Neuronal stem cell (in vitro differentiated cells): ENCODE measurements at regions not wholly inside any gene's neighbourhood (a gene's known extent, or its start where the extent isn't known, plus 50 kb on each side); places are given as distances from the start of the nearest gene placed in this dataset.

Experiments
- DNase-seq: peaks from one replicate; pipeline ENCODE4 v3.0.0-alpha.2; 2013; ENCODE audit warnings: low spot score
- H2AFZ ChIP-seq: one replicate; pipeline ENCODE4 v1.6.1; 2013; ENCODE audit warnings: mild to moderate bottlenecking, low read length, inconsistent platforms
- H2AK5ac ChIP-seq: 2 replicates; pipeline ENCODE4 v1.6.1; 2013; ENCODE audit warnings: low read depth, mild to moderate bottlenecking, inconsistent platforms, low read length, moderate library complexity, mixed read lengths
- H2BK120ac ChIP-seq: 2 replicates; pipeline ENCODE4 v1.6.1; 2013; ENCODE audit warnings: low read depth, mild to moderate bottlenecking, inconsistent platforms, low read length, moderate library complexity, mixed read lengths
- H2BK12ac ChIP-seq: one replicate; pipeline ENCODE4 v1.6.1; 2013; ENCODE audit warnings: low read length, inconsistent platforms
- H2BK15ac ChIP-seq: 2 replicates; pipeline ENCODE4 v1.6.1; 2013; ENCODE audit warnings: mild to moderate bottlenecking, low read length, inconsistent platforms, mixed read lengths
- H2BK5ac ChIP-seq: one replicate; pipeline ENCODE4 v1.6.1; 2013; ENCODE audit warnings: inconsistent platforms, mild to moderate bottlenecking, low read length, moderate library complexity
- H3K14ac ChIP-seq: one replicate; pipeline ENCODE4 v1.6.1; 2013; ENCODE audit warnings: low read length, inconsistent platforms
- H3K18ac ChIP-seq: 2 replicates; pipeline ENCODE4 v1.6.1; 2013; ENCODE audit warnings: low read length, inconsistent platforms
- H3K23ac ChIP-seq: 2 replicates; pipeline ENCODE4 v1.6.1; 2013; ENCODE audit warnings: low read depth, mild to moderate bottlenecking, mixed read lengths, low read length, inconsistent platforms; ENCODE audit not compliant: poor library complexity
- H3K27ac ChIP-seq: replicated peaks from 3 replicates; pipeline ENCODE4 v1.5.1; 2013; ENCODE audit warnings: low read length, inconsistent platforms
- H3K27me3 ChIP-seq, 3 experiments: 2 replicates each; pipeline ENCODE4 v1.6.1; 2013; ENCODE audit warnings: low read length in 3 of 3, mild to moderate bottlenecking in 2 of 3, inconsistent platforms in 1 of 3, low read depth in 1 of 3, mixed read lengths in 1 of 3, moderate library complexity in 1 of 3; ENCODE audit not compliant: control insufficient read depth in 3 of 3, insufficient read depth in 3 of 3
- H3K36me3 ChIP-seq, 2 donors: replicated peaks in 1 of 2; 2 replicates each; pipeline ENCODE4 v1.6.1; 2013; ENCODE audit warnings: low read length in 2 of 2; ENCODE audit not compliant: control insufficient read depth in 2 of 2, insufficient read depth in 2 of 2
- H3K4ac ChIP-seq: 2 replicates; pipeline ENCODE4 v1.6.1; 2013; ENCODE audit warnings: inconsistent platforms, mild to moderate bottlenecking, low read length, moderate library complexity
- H3K4me1 ChIP-seq, 2 donors: 1 replicate in 1 of 2; 2 replicates in 1 of 2; pipeline ENCODE4 v1.6.1; 2013; ENCODE audit warnings: low read length in 2 of 2, low read depth in 1 of 2; ENCODE audit not compliant: control insufficient read depth in 2 of 2, insufficient read depth in 1 of 2
- H3K4me2 ChIP-seq: one replicate; pipeline ENCODE4 v1.6.1; 2013; ENCODE audit warnings: mild to moderate bottlenecking, low read length, inconsistent platforms; ENCODE audit not compliant: insufficient read depth, poor library complexity, severe bottlenecking
- H3K4me3 ChIP-seq, 2 donors: 2 replicates each; pipeline ENCODE4 v1.5.1; 2013; ENCODE audit warnings: low read length in 2 of 2, mild to moderate bottlenecking in 2 of 2, inconsistent platforms in 1 of 2, moderate library complexity in 1 of 2
- H3K79me1 ChIP-seq: one replicate; pipeline ENCODE4 v1.6.1; 2013; ENCODE audit warnings: low read depth, mild to moderate bottlenecking, inconsistent platforms, low read length, moderate library complexity
- H3K9ac ChIP-seq: one replicate; pipeline ENCODE4 v1.6.1; 2013; ENCODE audit warnings: mild to moderate bottlenecking, low read depth, low read length, inconsistent platforms; ENCODE audit not compliant: poor library complexity
- H3K9me3 ChIP-seq, 2 donors: replicated peaks in 1 of 2; 2 replicates each; pipeline versions ENCODE3 to v1.6.1; 2013; ENCODE audit warnings: low read length in 2 of 2, mild to moderate bottlenecking in 2 of 2, inconsistent platforms in 1 of 2, low read depth in 1 of 2, mixed read lengths in 1 of 2, moderate library complexity in 1 of 2; ENCODE audit not compliant: control insufficient read depth in 2 of 2, insufficient read depth in 1 of 2
- H4K8ac ChIP-seq: one replicate; pipeline ENCODE4 v1.6.1; 2013; ENCODE audit warnings: low read depth, mild to moderate bottlenecking, inconsistent platforms, low read length, moderate library complexity
- H4K91ac ChIP-seq: one replicate; pipeline ENCODE4 v1.6.1; 2013; ENCODE audit warnings: low read length, low read depth, mild to moderate bottlenecking, inconsistent platforms; ENCODE audit not compliant: poor library complexity
- WGBS, 2 donors: extraction: QIAGEN DNeasy Blood & Tissue Kit; methylation state at CpG; one replicate each; pipeline ENCODE4 v1.1.7; 2013; ENCODE audit warnings: missing lambda C conversion rate in 2 of 2, mixed read lengths in 1 of 2; ENCODE audit not compliant: insufficient read length in 2 of 2, insufficient replicate concordance in 1 of 2; ENCODE audit errors: extremely low coverage in 2 of 2; 5-methylcytosine and 5-hydroxymethylcytosine counted together

- no peak overlapping the region for H3K4me3 ChIP-seq
- peaks cover 0 to 9% of the 10 kb centered on the region in 2 donors for H3K9me3 ChIP-seq
- no peak overlapping the region for H3K27ac ChIP-seq
- H3K18ac ChIP-seq, result no peak overlapping the region
- H3K4me1 ChIP-seq, result no peaks in the 10 kb centered on the region
- H4K91ac ChIP-seq, result no peak overlapping the region
- no peak overlapping the region for H2BK15ac ChIP-seq
- DNase-seq, result no peak
- no peak overlapping the region for H3K9ac ChIP-seq
- H3K23ac ChIP-seq, result no peak overlapping the region
- no peaks in the 10 kb centered on the region for H3K79me1 ChIP-seq
- no peak overlapping the region for H2AK5ac ChIP-seq
- no peak overlapping the region for H2BK5ac ChIP-seq
- H3K27me3 ChIP-seq, result no peaks in the 10 kb centered on the region
- no peak overlapping the region for H2AFZ ChIP-seq
- H3K4ac ChIP-seq, result no peak overlapping the region
- H4K8ac ChIP-seq, result no peak overlapping the region
- WGBS, 2 donors, result no CpG with 5 or more reads among the region's 3 CpGs
- H3K4me2 ChIP-seq, result no peak overlapping the region
- no peak overlapping the region for H2BK120ac ChIP-seq
- no peak overlapping the region for H2BK12ac ChIP-seq
- H3K36me3 ChIP-seq, result peaks cover 0 to 30% of the 10 kb centered on the region in 2 donors
- no peak overlapping the region for H3K14ac ChIP-seq
Measured at GRCh38 chr2:74063486-74063885, 78.8 kb downstream of the TET3 start.

GRCh38 chr2:74065456-74065855 lies 80.7 kb downstream of the TET3 start:
- Histone ChIP-seq H2BK15ac (no peak overlapping the region), H3K79me1 (no peaks in the 10 kb centered on the region), H2BK5ac (no peak overlapping the region), H3K4me2 (no peak overlapping the region), H3K9ac (no peak overlapping the region), H3K36me3 (peaks cover 0 to 29% of the 10 kb centered on the region in 2 donors), H3K27ac (no peak overlapping the region), H4K8ac (no peak overlapping the region), H3K18ac (no peak overlapping the region), H3K4me1 (no peaks in the 10 kb centered on the region), H3K14ac (no peak overlapping the region), H3K27me3 (no peaks in the 10 kb centered on the region), H2AFZ (no peak overlapping the region), H2BK12ac (no peak overlapping the region), H3K23ac (no peak overlapping the region), H2BK120ac (no peak overlapping the region), H3K4me3 (no peak overlapping the region), H3K9me3 (peaks cover 0 to 3% of the 10 kb centered on the region in 2 donors), H2AK5ac (no peak overlapping the region), H3K4ac (no peak overlapping the region), H4K91ac (no peak overlapping the region)
- DNase-seq, result no peak
- WGBS, 2 donors, result no CpG with 5 or more reads among the region's 10 CpGs

GRCh38 chr2:74066491-74067203 lies 81.1 kb downstream of the BOLA3 start:
- no peak overlapping the region for H3K18ac ChIP-seq
- H3K36me3 ChIP-seq, result peaks cover 0 to 31% of the 10 kb centered on the region in 2 donors
- H3K23ac ChIP-seq, result no peak overlapping the region
- H3K27me3 ChIP-seq, result no peaks in the 10 kb centered on the region
- no peak overlapping the region for H4K91ac ChIP-seq
- no peak overlapping the region for H3K4ac ChIP-seq
- no peak overlapping the region for H2BK12ac ChIP-seq
- H3K27ac ChIP-seq, result no peak overlapping the region
- H3K4me1 ChIP-seq, result no peaks in the 10 kb centered on the region
- no peak overlapping the region for H3K4me3 ChIP-seq
- H2AFZ ChIP-seq, result no peak overlapping the region
- H2BK5ac ChIP-seq, result no peak overlapping the region
- no CpG with 5 or more reads among the region's 3 CpGs for WGBS, 2 donors
- DNase-seq, result no peak
- no peak overlapping the region for H2BK120ac ChIP-seq
- H2AK5ac ChIP-seq, result no peak overlapping the region
- H3K4me2 ChIP-seq, result no peak overlapping the region
- H3K79me1 ChIP-seq, result no peaks in the 10 kb centered on the region
- no peak overlapping the region for H3K14ac ChIP-seq
- peaks cover 0 to 3% of the 10 kb centered on the region in 2 donors for H3K9me3 ChIP-seq
- H3K9ac ChIP-seq, result no peak overlapping the region
- no peak overlapping the region for H4K8ac ChIP-seq
- no peak overlapping the region for H2BK15ac ChIP-seq

GRCh38 chr2:74067221-74067747 lies 80.4 kb downstream of the BOLA3 start:
- no peak overlapping the region for H2AK5ac ChIP-seq

More at GRCh38 chr2:74067221-74067747, 80.4 kb downstream of the BOLA3 start:
- H3K4me3 ChIP-seq, result no peak overlapping the region
- no peak overlapping the region for H2BK120ac ChIP-seq
- no peak overlapping the region for H3K4ac ChIP-seq
- H4K91ac ChIP-seq, result no peak overlapping the region
- H3K18ac ChIP-seq, result no peak overlapping the region
- peaks cover 0 to 33% of the 10 kb centered on the region in 2 donors for H3K36me3 ChIP-seq
- H3K27ac ChIP-seq, result no peak overlapping the region
- no peak overlapping the region for H2BK5ac ChIP-seq
- no peak overlapping the region for H4K8ac ChIP-seq
- DNase-seq, result no peak
- H3K23ac ChIP-seq, result no peak overlapping the region
- H3K14ac ChIP-seq, result no peak overlapping the region
- H3K9ac ChIP-seq, result no peak overlapping the region
- no CpG with 5 or more reads among the region's 4 CpGs for WGBS, 2 donors
- no peaks in the 10 kb centered on the region for H3K79me1 ChIP-seq
- H3K9me3 ChIP-seq, result peaks cover 0 to 3% of the 10 kb centered on the region in 2 donors
- H2AFZ ChIP-seq, result no peak overlapping the region
- H2BK12ac ChIP-seq, result no peak overlapping the region
- no peak overlapping the region for H2BK15ac ChIP-seq
- no peaks in the 10 kb centered on the region for H3K27me3 ChIP-seq
- H3K4me2 ChIP-seq, result no peak overlapping the region
- H3K4me1 ChIP-seq, result no peaks in the 10 kb centered on the region
